Esophagus mucosa (tissue), 1 donor: ENCODE measurements at regions not wholly inside any gene's neighbourhood (a gene's known extent, or its start where the extent isn't known, plus 50 kb on each side); places are given as distances from the start of the nearest gene placed in this dataset.
"Not testable (repeated sequence)": the region's sequence is repeated elsewhere in the genome, so short reads cannot be mapped to it uniquely, and the experiment has no call there.

Experiments
- ATAC-seq: fragments of 200-7000 bp; cut with Tn5 transposase; one replicate; pipeline ENCODE4 v1.9.1; 2020
- donor health status: DM: yes; HTN: yes; CAD: no.

DNA sequence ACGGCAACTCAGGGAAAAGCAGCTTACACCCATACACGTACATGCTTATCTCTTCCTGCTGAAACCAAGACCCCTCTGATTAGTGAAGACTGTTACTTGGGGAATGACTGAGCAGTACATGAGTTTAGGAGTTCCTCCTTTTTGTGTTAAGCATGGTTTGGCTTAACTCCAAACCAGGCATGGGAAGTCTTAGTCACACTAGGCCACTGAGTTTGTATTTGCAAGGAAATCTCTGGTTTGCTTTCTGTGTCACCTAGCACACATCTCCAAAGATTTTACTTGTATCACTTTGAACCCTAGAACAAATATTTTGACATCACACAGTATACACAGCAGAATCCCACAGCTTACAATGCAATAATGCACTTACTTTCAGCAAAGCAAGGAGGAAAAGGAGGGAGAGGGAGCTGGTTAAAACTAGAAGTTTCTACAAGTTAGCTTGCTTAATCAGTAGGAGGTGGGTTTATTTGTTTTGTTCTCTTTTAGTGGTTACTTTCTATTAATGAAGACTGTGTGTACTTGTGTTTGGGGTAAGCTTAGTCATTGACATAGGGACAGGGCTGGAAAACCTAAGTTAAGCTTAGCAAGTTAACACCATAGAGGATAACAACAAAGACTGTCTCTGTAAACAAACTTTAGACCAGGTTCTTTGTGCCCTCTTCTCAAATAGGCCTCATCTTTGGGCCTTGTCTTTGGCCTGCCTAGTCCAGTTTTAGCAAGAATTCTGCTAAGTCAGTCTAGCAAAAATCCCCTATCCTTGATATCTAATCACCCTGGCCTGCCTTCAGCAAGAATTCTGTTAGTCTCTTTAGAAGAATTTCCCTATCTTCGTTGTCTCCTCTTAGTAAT lies 219.4 kb downstream of the MREG start:
- ATAC-seq = peak; percentile 57

DNA sequence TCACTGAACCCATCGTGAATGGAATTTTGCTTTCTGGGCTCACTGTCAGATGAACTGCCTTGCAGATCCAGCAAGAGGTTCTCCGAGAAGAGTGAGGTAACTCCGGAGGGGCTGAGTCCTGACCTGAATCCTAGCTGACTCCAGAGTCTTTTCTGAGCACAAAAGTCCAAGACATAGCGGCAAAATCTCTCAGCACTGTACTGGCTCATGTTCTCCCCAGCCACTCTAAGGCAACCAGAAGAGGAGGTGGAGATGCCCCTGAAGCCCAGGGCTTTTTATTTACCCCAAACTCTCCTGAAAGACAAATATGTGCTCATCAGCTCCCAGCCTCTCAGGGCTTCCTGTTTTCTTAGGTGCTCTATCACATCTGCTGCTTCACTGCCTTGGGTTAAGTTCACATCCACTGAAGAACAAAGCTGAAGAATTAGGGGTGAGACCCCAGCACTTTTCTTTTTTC lies 221.8 kb downstream of the MREG start:
- no peak for ATAC-seq

DNA sequence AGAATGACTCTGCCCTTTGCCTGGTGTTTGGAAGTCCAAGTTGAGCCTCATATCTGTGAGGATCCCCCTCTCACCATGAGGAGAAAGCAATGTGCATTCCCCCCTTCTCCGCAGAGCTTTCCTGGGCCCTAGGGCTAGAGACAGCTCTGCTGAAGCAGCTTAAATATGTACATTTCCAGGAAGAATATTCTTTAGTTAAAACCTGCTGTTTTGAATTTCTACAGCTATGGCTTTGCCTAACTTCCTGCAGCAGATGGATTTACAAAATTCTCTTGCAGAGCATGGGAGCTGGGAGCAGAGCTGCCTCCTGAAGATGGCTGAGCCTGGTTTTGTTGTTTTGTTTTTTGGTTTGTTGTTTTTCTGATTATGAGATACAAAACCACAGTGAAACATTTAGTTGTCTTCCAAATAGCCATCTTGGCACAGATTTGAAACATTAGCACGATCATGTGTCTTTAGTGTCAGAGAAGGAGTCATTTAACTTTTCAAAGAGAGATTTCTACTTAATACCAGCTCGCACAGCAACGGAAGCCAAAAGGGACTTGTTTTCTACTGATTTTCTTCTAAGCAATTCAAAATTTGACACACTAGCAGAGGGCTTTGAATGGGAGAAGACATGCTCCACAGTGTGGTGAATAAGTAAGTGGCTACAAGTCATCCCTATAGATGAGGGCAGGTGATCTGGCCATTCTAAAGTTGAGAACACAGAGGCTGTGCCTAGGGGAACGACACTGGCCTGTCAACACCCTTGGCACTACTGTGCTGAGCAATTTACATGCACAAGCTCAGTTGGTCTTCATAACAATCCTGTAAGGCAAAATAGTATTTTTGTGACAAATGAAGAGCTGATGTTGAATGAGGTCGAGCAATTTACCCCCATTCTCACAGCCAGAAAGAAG lies 222.6 kb downstream of the MREG start:
- no peak for ATAC-seq

DNA sequence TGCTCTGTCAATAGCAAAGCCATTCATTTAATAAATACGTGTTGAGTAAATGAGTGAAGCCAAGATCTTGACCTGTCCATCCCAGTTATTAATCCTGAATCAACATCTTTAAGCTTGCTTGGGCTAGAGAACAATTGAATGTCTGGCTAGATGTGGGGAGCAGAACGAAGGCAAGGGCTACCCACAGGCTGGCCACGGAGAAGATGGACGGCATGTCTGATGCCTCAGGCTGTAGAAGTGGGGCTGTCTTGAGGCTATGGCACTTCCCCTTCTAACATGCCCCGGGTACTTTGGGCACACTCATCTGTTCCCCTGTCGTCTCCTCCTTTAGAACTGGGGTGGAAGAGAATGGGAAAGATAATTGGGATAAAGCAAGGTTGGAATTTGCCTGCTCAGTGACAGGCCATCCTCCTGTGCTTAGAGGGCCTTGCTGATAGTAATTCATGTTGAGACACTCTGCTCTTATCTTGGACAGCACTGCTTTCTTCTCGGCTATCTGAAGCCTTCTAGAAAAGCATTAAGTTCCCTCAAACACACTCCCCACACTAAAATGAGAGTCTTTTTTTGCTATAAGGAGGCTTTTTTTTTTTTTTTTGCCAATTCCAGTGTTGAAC lies 225.7 kb downstream of the MREG start:
- no peak for ATAC-seq

DNA sequence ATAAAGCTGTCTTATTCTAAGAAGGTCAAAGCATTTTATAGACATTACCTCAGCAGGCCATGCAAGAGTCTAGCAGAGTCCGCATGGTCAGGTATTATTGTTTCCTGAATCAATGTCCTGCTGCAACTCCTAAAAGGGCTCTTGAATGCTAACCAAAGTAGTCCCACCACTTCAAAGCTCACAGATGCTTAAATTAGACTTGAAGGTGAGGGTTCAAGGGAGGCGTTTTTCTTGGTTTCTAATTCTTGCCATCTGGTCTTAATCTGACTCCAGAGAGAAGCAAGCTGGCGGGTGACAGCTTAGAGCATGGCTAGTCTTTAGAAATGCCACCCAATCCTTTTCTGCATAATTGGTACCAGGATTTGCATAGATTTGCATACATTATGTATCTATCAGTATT lies 226.3 kb downstream of the MREG start:
- no peak for ATAC-seq

DNA sequence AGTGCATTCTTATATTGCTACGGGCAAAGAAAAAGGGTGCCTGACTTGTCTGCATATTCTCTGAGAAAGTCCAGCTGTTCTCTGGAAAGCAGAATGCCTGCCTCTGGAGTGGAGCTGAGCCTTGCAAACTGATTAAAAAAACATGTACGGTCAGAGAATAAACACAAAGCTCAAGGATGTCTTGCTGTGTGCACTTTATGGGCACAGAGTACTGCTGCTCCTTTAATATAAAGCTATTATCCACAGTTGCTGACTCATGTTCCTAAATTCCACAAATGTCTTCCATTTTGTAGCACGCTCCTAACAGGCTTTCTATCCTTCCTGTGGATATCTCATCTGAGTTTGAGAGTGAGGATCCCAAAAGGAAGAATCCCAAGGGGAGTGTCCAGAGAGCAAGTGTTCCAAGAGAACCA lies 229.0 kb downstream of the MREG start:
- no peak for ATAC-seq

DNA sequence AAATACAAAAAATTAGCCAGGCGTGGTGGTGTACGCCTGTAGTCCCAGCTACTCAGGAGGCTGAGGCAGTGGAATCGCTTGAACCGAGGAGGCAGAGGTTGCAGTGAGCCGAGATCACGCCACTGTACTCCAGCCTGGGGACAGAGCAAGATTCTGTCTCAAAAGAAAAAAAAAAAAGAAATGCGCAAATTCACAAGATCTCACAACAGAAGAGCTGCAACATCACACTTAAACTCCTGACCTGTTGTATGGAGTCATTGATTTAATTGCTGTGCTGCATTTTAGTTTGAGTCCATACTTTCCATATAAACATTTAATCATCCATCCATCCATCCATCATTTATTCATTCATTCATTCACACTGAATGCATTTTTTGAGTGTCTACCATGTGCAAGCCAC lies 229.7 kb downstream of the MREG start:
- ATAC-seq = not testable (repeated sequence)

DNA sequence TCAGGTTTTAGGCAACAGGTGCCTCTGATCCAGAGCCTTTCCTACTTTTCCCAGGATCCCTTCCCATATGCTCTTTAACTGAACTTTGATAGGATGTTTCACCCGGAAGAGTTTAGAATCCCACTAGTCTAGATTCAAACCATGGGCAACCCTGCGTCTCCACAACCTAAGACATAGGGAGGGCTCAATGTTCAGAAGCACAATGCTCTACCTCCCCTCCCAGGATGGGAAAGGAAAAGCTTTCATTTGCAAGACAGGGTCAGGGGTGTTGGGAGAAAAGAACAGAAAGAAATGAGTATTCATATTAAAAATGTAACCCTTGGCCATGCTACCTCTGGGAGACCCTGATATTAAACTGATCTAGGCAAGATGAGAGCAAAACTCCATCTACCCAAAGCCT lies 230.4 kb downstream of the MREG start:
- no peak for ATAC-seq

DNA sequence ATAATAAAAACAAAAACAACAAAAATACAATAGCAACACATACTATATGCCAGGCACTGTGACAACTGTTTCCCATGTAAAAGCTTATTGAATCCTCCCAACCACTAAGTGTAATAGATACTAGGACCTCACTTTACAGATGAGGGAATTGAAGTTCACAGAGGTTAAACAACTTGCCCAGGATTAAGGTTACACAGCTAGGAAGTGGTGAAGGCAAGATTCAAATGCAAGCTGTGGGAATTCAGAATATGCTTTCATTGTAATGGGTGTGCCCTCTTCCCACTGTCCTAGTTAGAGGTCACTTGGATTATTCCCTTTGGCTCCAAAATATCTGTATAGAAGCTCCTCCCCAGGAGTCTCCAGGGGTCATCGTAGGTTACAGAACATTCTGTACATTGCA lies 231.1 kb downstream of the MREG start:
- ATAC-seq = no peak

DNA sequence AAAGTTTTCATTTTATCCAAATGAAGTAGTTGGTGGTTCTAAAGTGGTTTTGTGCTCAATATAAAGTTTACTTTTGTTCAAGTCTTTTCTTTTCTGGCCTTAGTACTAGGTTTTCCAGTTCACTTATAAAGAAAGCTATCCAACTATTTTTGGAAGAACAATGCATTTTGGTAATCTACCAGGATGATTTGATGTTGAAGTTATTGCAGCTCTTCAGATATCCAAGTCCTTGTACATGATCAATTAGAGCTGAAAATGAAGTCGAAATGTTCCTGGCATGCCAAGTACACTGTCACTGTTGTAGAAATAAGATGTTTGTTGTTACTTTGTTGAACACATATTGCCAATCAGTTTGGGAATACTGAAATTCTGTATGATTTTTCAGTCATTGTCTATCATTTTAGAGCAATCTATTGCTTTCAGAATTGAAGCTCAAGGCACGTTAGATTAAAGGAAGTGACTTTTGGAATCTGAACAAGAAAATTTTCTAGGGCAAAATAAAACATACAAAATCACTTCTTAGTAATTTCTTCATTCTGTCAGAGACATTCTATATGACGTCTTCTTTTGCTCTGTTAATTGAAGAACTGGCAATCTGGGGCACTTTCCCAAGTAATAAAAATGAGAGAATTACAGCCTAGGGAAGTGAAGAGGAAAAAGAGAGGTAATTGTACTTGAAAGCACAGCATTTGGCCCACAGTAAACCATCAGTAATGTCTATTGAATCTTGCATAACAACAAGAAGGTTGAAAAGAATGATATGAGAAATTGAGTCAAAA lies 232.3 kb downstream of the MREG start:
- ATAC-seq = no peak

DNA sequence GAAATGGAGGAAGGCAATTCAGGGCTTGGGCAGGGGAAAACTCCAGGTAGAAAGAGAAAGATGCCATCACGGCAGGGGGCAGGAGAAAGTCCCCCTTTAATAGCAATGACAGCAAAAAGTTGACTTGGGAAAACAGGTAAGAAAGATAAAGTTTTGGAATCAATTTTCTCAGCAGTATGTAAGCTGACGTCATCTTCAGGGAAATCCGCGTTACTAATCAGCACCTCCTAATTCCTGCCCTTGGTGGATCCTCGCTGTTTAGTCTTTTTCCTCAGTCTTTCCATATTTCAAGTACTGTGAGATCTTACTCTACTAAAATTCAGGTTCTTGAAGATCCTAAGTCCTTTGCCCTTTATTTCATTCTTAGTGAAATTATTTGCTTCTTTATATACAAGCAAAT lies 233.0 kb downstream of the MREG start:
- ATAC-seq = no peak

DNA sequence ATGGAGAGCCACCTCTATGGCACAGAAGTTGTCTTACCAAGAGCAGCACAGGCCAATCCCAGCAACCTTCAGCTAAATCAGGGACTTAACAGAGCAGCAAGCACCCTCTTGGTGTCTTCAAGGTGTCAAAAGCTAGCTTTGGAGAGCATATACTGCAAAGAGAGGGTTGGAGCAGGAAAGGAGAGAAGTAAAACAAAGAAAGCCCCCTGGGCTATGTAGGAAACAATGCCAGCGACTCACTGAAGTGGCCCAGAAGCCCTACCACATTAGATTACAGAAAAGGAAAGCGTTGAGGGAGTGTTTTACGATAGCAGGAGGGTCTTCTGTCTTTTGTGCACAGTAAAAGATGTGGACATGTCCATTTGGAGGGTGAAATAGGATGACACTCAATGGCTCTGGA lies 233.4 kb downstream of the MREG start:
- ATAC-seq = no peak

DNA sequence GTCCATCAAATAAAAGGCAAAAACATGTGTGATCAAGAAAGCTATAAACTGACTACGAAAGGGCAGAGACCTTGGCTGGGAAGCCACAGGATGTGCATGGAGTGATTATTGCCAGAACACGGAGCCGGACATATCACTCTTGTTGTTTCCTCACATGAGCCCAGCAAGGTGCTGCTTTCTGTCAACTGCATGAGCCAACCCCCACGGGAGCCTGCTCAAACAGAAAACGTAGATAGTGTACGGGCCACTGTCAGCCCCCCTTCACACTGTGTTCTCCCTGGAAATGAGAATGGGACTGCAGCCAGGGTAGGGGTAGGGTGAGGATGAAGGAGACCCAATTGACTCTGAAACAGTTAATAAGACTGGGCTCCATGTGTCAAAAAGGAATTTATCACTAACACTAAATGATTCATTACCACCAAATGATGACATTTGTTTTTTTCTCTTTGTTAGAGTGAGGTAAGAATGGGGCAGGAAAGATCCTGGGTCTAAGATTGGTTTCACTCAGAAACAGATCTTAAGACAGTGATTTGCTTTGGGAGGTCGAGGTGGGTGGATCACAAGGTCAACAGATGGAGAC lies 235.8 kb downstream of the MREG start:
- no peak for ATAC-seq

DNA sequence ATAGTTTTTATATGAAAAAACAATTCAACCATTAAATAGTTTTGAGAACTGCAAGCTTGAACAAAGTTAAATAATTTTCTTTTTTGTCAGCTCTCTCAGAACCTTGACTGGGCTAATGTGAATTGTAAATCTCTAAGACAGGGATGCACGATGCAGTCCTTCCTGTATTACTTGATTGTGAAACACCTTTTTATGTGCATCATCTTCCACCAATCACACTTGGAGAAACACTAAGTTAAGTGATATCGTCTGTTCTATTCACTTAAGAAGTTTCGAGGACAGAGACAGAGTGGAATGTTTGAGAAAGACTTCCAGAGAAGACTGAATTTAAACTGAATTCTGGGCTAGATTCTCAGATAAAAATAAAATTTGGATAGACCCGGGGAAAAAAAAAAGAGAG lies 238.2 kb downstream of the MREG start:
- ATAC-seq = no peak

DNA sequence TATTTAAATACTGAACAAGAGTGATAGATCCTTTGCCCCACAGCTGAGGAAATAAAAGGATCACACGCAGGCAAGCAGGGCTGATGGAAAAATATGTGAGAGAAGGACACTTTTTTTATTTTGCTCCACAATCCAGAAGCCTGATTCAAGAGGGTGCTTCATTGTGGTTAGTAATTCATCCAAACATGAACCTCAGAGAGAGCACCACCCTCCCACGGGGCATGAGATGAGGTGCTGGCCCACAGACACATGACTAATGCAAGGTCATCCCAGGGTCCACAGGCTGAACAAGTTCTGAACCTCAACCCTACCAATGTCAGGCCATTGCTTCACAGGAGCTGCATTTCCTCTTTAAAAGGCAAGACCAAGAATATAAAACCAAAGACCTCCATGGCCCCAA lies 239.6 kb downstream of the MREG start:
- peak; percentile 56 for ATAC-seq

DNA sequence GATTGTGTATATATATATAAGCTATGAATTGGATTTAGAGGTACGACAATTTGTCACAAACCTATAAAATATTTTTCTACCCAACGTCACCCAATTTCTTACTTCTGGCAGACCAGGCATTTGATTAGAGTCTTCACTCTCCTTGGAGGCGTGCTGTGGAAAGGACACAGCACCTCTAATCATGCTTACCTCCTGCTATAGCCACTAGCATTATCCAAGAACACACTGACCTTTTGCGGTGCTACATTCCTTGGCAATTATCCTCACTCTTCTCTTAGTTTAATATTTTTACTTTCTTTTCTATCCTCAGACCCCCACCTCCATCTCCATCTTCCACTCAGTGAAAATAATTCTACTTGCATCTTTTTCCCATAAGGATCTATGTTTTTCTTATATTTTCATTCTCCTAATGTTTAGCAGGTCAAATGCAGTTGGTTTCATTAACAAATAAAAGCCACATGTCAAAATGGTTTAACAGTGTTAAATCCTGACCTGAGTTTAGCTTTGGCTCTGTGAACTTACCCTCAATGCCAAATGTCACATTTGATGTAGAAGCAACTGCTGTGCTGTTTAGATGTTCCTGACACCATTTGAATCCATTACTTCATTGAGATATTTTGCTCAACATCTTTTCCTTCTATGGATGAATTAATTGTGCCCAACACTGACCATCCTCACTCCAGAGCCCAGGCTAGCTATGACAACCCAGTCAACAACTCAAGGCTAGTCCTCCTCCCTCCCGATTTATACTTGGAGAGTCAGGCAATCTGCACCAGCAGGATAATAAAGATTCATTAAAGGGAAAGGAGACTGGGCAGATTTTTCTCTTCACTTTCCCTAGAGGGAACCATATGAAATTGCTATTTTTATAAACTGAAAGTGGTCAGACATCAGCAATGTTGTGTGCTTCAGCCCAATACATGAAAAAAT lies 240.5 kb downstream of the MREG start:
- ATAC-seq = no peak

DNA sequence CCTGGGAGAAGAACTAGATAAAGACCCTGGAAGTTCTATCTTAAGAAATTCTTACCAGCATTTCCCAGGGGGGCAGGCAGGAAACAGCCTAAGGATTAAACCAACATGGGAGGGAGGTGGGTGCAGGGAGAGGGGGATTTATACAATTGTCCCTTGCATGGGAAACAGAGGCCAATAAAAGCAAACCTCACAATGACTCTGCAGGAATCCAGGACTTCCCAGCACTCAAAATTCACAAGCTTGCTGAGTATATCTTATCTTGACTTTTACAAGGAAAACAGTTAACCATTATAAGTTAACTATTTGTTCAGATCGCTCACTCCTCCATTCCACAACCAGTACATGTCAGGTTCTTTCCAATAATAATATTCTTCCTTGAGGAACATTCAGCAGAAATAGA lies 241.3 kb downstream of the MREG start:
- no peak for ATAC-seq

DNA sequence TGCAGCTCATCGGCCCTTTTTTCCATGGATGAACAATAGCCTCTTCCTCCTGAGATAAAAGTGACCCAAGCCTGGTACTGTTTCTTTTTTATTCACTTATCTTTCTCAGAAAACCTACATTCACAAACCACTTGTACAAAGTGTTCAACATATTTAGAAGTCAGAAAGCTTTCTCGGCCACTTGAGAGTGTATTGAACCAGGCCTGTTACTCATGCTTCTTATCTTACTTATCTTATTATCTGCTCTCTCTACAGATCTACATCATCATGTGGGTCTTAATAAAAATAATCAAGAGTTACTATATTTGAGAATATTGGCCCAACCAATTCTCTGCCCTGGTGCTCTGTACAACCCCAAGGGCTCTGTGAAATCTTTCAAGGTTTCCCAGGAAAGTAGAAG lies 242.1 kb downstream of the MREG start:
- no peak for ATAC-seq

DNA sequence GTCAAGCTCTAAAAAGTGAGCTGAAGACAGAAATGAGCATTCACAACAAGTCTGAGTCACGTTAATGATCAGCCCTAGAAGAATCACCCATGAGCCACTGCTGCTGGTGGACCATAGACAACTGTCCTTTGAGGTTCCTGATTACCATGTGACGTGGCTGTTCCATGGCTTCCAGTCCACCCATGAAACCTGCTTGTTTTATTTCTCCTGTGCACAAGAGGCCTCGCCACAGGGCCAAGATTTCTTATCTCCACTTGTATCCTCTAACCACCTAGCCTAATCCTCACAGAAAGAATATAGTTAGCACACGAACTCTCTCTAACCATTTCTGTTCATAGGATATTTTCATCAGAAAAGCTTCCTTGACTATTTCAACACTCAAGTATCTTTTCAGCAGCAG lies 242.7 kb downstream of the MREG start:
- ATAC-seq = no peak

DNA sequence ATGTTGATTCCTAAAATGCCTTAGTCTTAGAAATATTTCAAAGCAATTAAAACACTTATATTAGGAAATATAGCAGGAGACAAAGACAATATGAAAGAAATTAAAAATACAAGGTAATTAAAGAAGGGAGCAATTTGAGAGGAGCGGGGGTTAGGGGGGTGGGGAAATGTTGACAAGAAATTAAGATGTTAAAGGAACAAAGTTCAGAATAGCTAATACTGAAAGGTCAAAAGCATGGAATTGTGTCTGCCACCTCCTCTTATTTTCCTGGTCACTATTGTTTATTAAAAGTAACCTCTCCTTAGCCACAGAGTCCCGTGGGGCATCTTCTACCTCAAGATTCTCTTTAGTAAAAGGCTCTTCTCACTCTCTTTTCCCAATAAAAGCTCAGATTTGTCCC lies 244.1 kb downstream of the MREG start:
- no peak for ATAC-seq

DNA sequence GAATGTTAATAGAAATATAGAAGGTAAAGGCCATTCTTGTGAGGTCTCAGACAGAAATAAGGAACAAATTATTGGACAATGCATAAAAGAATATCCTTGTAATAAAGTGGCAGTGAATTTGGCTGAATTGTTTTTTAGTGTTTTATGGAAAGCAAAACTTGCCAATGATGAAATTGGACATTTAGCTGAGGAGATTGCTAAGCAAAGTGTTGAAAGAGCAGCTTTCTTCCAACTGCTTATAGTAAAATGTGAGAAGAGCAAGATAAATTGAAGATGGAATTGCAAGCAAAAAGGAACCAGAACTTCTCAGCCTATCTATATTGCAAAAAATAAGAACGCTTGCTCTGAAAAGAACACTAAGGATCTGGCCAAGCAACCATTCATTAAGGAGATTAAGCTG lies 245.7 kb downstream of the MREG start:
- no peak for ATAC-seq
